Spleen (tissue), 7 donors: ENCODE measurements at regions not wholly inside any gene's neighbourhood (a gene's known extent, or its start where the extent isn't known, plus 50 kb on each side); places are given as distances from the start of the nearest gene placed in this dataset.

Experiments used
- POLR2A ChIP-seq, 3 donors: fragments of 450-650 bp; IDR thresholded peaks; one replicate each; pipeline ENCODE4 v1.5.1; 2017; ENCODE audit warnings: antibody characterized with exemption in 3 of 3, mild to moderate bottlenecking in 1 of 3
- TF ChIP-seq, protein P1 (sequence below), 11 experiments: fragments of 200-600 bp in 7 of 11; fragments of 450-650 bp in 4 of 11; sonication (generic) in 4 of 11; IDR thresholded peaks in 8 of 11; conservative IDR thresholded peaks in 3 of 11; 1 replicate in 7 of 11; 2 replicates in 4 of 11; pipeline versions ENCODE4 v1.4.0 to v1.8.0; 2016 to 2021; ENCODE audit warnings: antibody characterized with exemption in 11 of 11, inconsistent platforms in 4 of 11, mild to moderate bottlenecking in 1 of 11
- donor health status: DM: no; HTN: no; CAD: no; lungs with moderate emphysema.
- donor health status: DM: no; HTN: no; CAD: no.
- donor health status: DM: no; HTN: no; CAD: no.

DNA sequence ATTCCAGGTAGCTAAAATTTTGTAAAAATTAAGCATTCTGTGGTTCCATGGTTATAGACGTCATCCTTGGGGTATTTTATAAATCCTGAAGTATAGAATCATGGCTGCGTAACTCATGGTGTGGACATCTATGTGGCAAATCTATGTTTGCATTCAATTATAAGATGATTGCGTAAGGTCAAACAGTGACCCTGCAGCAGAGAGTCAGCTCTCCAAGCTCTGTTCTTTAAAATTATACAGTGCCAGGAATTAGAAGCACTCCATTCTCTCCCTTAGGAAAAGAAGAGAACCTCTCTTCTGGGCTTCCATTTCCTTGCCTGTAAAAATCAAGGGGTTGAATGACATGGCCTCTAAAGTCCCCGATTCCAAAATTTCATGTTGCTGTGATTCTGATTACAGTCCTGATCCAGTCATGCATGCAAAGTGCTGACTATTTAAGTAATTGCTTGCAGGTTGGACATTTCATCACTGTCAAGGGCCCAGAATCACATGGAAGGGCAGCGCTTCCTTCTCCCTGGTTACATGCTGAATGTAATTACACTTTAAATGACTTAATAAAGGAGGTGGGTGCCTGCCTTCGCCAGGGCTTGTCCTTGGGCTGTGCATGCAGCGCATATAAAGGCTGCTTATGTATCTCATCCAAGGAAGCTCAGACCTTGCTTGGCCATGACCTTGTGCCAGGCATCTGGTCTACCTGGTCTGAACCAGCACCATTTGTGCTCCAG is 550.7 kb downstream of the TYW1 start:
- TF ChIP-seq, protein P1, sequence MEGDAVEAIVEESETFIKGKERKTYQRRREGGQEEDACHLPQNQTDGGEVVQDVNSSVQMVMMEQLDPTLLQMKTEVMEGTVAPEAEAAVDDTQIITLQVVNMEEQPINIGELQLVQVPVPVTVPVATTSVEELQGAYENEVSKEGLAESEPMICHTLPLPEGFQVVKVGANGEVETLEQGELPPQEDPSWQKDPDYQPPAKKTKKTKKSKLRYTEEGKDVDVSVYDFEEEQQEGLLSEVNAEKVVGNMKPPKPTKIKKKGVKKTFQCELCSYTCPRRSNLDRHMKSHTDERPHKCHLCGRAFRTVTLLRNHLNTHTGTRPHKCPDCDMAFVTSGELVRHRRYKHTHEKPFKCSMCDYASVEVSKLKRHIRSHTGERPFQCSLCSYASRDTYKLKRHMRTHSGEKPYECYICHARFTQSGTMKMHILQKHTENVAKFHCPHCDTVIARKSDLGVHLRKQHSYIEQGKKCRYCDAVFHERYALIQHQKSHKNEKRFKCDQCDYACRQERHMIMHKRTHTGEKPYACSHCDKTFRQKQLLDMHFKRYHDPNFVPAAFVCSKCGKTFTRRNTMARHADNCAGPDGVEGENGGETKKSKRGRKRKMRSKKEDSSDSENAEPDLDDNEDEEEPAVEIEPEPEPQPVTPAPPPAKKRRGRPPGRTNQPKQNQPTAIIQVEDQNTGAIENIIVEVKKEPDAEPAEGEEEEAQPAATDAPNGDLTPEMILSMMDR (IDR thresholded peaks at IDR 0.05 in 8 of 11, conservative IDR thresholded peaks at IDR 0.05 in 3 of 11), result no peak
- TF ChIP-seq POLR2A (IDR thresholded peaks at IDR 0.05), result no peak
